ENCODE measurements at regions not wholly inside any gene's neighbourhood (a gene's known extent, or its start where the extent isn't known, plus 50 kb on each side); places are given as distances from the start of the nearest gene placed in this dataset.

- DNase-seq, result no peak
These were observed 982.2 kb upstream of the SEMA6D start for GRCh38 chr15:46735115-46735514.

- no peak for DNase-seq
These were observed 966.0 kb upstream of the SEMA6D start for GRCh38 chr15:46751303-46751702.

GRCh38 chr15:46753946-46754345 is 963.4 kb upstream of the SEMA6D start:
- DNase-seq, result no peak

- DNase-seq, result no peak
These were observed 954.2 kb upstream of the SEMA6D start for GRCh38 chr15:46763091-46763490.

GRCh38 chr15:46764851-46765250 is 952.5 kb upstream of the SEMA6D start:
- DNase-seq, result no peak

- no peak for DNase-seq
These were observed 951.3 kb upstream of the SEMA6D start for GRCh38 chr15:46766021-46766420.

- no peak for DNase-seq
These were observed 949.0 kb upstream of the SEMA6D start for GRCh38 chr15:46768287-46768686.

GRCh38 chr15:46773016-46773415 is 944.3 kb upstream of the SEMA6D start:
- no peak for DNase-seq

GRCh38 chr15:46778876-46779275 is 938.4 kb upstream of the SEMA6D start:
- no peak for DNase-seq

GRCh38 chr15:46786590-46787285 is 930.6 kb upstream of the SEMA6D start:
- no peak for DNase-seq

- no peak for DNase-seq
These were observed 921.6 kb upstream of the SEMA6D start for GRCh38 chr15:46795685-46796084.

- no peak for DNase-seq
These were observed 908.5 kb upstream of the SEMA6D start for GRCh38 chr15:46808834-46809233.

- DNase-seq, result no peak
These were observed 902.1 kb upstream of the SEMA6D start for GRCh38 chr15:46815240-46815639.

GRCh38 chr15:46815765-46816164 is 901.5 kb upstream of the SEMA6D start:
- no peak for DNase-seq

GRCh38 chr15:46848704-46849103 is 868.6 kb upstream of the SEMA6D start:
- no peak for DNase-seq

GRCh38 chr15:46853600-46853999 is 863.7 kb upstream of the SEMA6D start:
- DNase-seq, result no peak

GRCh38 chr15:46854564-46854963 is 862.7 kb upstream of the SEMA6D start:
- DNase-seq, result no peak

- no peak for DNase-seq
These were observed 861.9 kb upstream of the SEMA6D start for GRCh38 chr15:46855388-46855787.

GRCh38 chr15:46856839-46857502 is 860.3 kb upstream of the SEMA6D start:
- DNase-seq, result no peak

- DNase-seq, result no peak
These were observed 859.2 kb upstream of the SEMA6D start for GRCh38 chr15:46858150-46858549.

- DNase-seq, result no peak
These were observed 855.5 kb upstream of the SEMA6D start for GRCh38 chr15:46861796-46862195.

- no peak for DNase-seq
These were observed 852.1 kb upstream of the SEMA6D start for GRCh38 chr15:46865155-46865554.

- DNase-seq, result no peak
These were observed 844.9 kb upstream of the SEMA6D start for GRCh38 chr15:46872286-46872980.

GRCh38 chr15:46872981-46873330 is 844.3 kb upstream of the SEMA6D start:
- no peak for DNase-seq

Data from CD4-positive, alpha-beta T cell treated with Interleukin-21 for 1 hour (primary cell).